ENCODE measurements at regions not wholly inside any gene's neighbourhood (a gene's known extent, or its start where the extent isn't known, plus 50 kb on each side); places are given as distances from the start of the nearest gene placed in this dataset.

DNA sequence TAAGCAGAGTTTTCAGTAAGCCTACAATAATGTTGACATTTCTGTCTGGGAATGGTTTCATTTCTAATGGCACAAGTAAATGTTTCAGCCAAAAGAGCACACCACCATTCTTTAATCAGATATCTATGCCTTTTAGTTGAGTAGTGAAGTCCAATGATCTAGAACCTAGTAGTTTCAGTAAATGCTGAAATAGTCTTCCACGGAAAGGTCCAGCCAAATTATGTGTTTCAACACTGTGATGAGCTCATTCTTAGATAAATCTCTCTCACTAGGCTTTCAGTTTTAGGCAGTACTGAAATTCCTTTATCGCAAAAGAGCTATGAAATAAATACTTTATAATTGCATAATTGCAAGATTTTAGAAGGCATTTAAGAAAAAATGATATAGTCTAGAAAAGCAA is 816.8 kb upstream of the PCDH9 start:
- no peak for TF ChIP-seq EZH2 (IDR thresholded peaks at IDR 0.05; ENCODE audit: borderline replicate concordance, low read depth, low read length, poor library complexity, severe bottlenecking)
- TF ChIP-seq, protein P1, sequence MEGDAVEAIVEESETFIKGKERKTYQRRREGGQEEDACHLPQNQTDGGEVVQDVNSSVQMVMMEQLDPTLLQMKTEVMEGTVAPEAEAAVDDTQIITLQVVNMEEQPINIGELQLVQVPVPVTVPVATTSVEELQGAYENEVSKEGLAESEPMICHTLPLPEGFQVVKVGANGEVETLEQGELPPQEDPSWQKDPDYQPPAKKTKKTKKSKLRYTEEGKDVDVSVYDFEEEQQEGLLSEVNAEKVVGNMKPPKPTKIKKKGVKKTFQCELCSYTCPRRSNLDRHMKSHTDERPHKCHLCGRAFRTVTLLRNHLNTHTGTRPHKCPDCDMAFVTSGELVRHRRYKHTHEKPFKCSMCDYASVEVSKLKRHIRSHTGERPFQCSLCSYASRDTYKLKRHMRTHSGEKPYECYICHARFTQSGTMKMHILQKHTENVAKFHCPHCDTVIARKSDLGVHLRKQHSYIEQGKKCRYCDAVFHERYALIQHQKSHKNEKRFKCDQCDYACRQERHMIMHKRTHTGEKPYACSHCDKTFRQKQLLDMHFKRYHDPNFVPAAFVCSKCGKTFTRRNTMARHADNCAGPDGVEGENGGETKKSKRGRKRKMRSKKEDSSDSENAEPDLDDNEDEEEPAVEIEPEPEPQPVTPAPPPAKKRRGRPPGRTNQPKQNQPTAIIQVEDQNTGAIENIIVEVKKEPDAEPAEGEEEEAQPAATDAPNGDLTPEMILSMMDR (conservative IDR thresholded peaks at IDR 0.05; ENCODE audit: low read depth, low read length) = no peak
- H3K27me3 ChIP-seq (replicated peaks; ENCODE audit: insufficient read depth, low read depth, low read length, poor library complexity) = no peaks in the 10 kb centered on the region
- no peaks in the 10 kb centered on the region for H3K9me3 ChIP-seq (ENCODE audit: low read depth, low read length, poor library complexity, severe bottlenecking)
- intact Hi-C loops (cut with micrococcal nuclease; ENCODE audit: unreplicated experiment) = no loop called here
- BruUV-seq (replicated peaks) = no TSS peak
- H3K27ac ChIP-seq (ENCODE audit: low read depth, low read length, poor library complexity, severe bottlenecking) = no peak overlapping the region
- no peaks in the 10 kb centered on the region for H3K4me1 ChIP-seq (ENCODE audit: insufficient read depth, low read length, poor library complexity, severe bottlenecking)
- ChIA-PET POLR2A (ENCODE audit: low non-redundant PET) (no interaction called here), CTCF (no interaction called here)
- DNase-seq (ENCODE audit: low spot score) = no peak
- no peaks in the 10 kb centered on the region for H3K36me3 ChIP-seq (ENCODE audit: insufficient read depth, low read length, poor library complexity, severe bottlenecking)
- H3K4me3 ChIP-seq (ENCODE audit: low read depth, low read length, poor library complexity, severe bottlenecking) = no peak overlapping the region

DNA sequence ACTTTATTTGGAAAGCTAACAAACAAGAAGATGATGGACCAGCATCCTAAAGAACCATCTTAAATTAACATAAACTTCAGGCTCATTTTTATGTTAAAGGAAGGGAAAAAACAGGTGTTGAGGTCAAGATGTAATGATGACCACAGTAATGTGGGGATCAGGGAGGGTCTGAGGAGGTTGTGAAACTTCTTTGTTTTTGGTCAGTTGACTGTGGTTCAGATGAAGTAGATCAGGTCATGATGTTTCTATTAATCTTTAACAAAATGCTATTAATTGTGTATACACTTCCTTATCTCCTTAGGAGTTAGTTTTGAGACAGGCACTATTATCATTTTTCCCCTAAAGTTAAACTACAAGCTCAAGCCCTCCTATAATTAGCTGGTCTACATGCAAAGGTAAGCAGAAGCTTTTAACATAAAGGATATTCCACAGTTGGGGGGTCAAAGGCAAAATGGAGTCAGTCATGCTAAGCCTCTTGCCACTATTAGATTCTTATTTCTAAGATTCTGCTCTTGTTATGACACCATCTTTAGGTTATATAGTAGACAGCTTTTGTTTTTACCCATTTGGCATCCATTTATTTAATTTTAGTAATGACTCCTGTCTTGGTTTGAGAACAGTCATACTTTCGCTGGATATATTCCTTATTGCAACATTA is 800.1 kb upstream of the PCDH9 start:
- Histone ChIP-seq H3K27me3 (replicated peaks; ENCODE audit: insufficient read depth, low read depth, low read length, poor library complexity) (no peaks in the 10 kb centered on the region), H3K4me3 (ENCODE audit: low read depth, low read length, poor library complexity, severe bottlenecking) (no peak overlapping the region), H3K36me3 (ENCODE audit: insufficient read depth, low read length, poor library complexity, severe bottlenecking) (no peaks in the 10 kb centered on the region), H3K4me1 (ENCODE audit: insufficient read depth, low read length, poor library complexity, severe bottlenecking) (no peaks in the 10 kb centered on the region), H3K27ac (ENCODE audit: low read depth, low read length, poor library complexity, severe bottlenecking) (no peak overlapping the region), H3K9me3 (ENCODE audit: low read depth, low read length, poor library complexity, severe bottlenecking) (no peaks in the 10 kb centered on the region)
- DNase-seq (ENCODE audit: low spot score) = no peak
- intact Hi-C loops (cut with micrococcal nuclease; ENCODE audit: unreplicated experiment) = no loop called here
- CTCF ChIA-PET = no interaction called here
- TF ChIP-seq EZH2 (IDR thresholded peaks at IDR 0.05; ENCODE audit: borderline replicate concordance, low read depth, low read length, poor library complexity, severe bottlenecking) = no peak
- TF ChIP-seq, protein P1 (conservative IDR thresholded peaks at IDR 0.05; ENCODE audit: low read depth, low read length) = no peak
- POLR2A ChIA-PET (ENCODE audit: low non-redundant PET) = no interaction called here
- no TSS peak for BruUV-seq (replicated peaks)

DNA sequence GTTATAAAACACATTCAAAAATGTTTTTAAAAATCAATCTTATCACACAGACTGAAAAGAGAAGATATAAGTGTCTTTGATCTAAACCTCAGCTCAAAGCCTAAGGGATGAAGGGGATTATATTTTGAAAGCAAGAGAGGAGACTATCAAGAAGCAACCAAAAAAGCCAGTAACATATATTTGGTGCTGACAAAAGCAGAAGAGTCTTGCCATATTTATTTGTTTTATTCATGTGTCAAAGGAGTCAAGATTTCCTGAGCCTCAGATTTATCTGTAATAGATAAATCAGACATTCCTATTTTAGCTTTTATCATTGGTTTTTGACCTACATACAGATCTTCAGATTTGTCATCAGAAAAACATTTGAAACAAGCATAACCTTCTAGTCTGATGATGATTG is 798.6 kb upstream of the PCDH9 start:
- BruUV-seq (replicated peaks) = no TSS peak
- no peaks in the 10 kb centered on the region for H3K4me1 ChIP-seq (ENCODE audit: insufficient read depth, low read length, poor library complexity, severe bottlenecking)
- H3K27ac ChIP-seq (ENCODE audit: low read depth, low read length, poor library complexity, severe bottlenecking) = no peak overlapping the region
- no peak for TF ChIP-seq EZH2 (IDR thresholded peaks at IDR 0.05; ENCODE audit: borderline replicate concordance, low read depth, low read length, poor library complexity, severe bottlenecking)
- TF ChIP-seq, protein P1 (conservative IDR thresholded peaks at IDR 0.05; ENCODE audit: low read depth, low read length) = no peak
- H3K4me3 ChIP-seq (ENCODE audit: low read depth, low read length, poor library complexity, severe bottlenecking) = no peak overlapping the region
- ChIA-PET POLR2A (ENCODE audit: low non-redundant PET) (no interaction called here), CTCF (no interaction called here)
- H3K9me3 ChIP-seq (ENCODE audit: low read depth, low read length, poor library complexity, severe bottlenecking) = no peaks in the 10 kb centered on the region
- intact Hi-C loops (cut with micrococcal nuclease; ENCODE audit: unreplicated experiment) = no loop called here
- H3K36me3 ChIP-seq (ENCODE audit: insufficient read depth, low read length, poor library complexity, severe bottlenecking) = no peaks in the 10 kb centered on the region
- H3K27me3 ChIP-seq (replicated peaks; ENCODE audit: insufficient read depth, low read depth, low read length, poor library complexity) = no peaks in the 10 kb centered on the region
- DNase-seq (ENCODE audit: low spot score) = no peak

Measured in A673 (cell line).